GM12891 (cell line): ENCODE measurements at regions not wholly inside any gene's neighbourhood (a gene's known extent, or its start where the extent isn't known, plus 50 kb on each side); places are given as distances from the start of the nearest gene placed in this dataset.

ENCODE experiments used
- PAX5 ChIP-seq: IDR thresholded peaks from 2 replicates; pipeline ENCODE4 v1.6.1; 2011; ENCODE audit warnings: low read length, moderate library complexity, mild to moderate bottlenecking; ENCODE audit not compliant: insufficient read depth, severe bottlenecking
- POLR2A ChIP-seq: IDR thresholded peaks from 2 replicates; pipeline ENCODE4 v1.6.1; 2011; ENCODE audit warnings: low read depth, low read length, control low read depth
- POLR2AphosphoS5 ChIP-seq: IDR thresholded peaks from 2 replicates; pipeline ENCODE4 v1.6.1; 2011; ENCODE audit warnings: low read depth, low read length, control low read depth
- POU2F2 ChIP-seq: IDR thresholded peaks from 2 replicates; pipeline ENCODE4 v1.6.1; 2011; ENCODE audit warnings: low read depth, mild to moderate bottlenecking, control low read depth, low read length, moderate library complexity
- SPI1 ChIP-seq: IDR thresholded peaks from 2 replicates; pipeline ENCODE4 v1.6.1; 2011; ENCODE audit warnings: low read depth, low read length, control low read depth
- TAF1 ChIP-seq: IDR thresholded peaks from 2 replicates; pipeline ENCODE4 v1.6.1; 2011; ENCODE audit warnings: low read depth, low read length, control low read depth

DNA sequence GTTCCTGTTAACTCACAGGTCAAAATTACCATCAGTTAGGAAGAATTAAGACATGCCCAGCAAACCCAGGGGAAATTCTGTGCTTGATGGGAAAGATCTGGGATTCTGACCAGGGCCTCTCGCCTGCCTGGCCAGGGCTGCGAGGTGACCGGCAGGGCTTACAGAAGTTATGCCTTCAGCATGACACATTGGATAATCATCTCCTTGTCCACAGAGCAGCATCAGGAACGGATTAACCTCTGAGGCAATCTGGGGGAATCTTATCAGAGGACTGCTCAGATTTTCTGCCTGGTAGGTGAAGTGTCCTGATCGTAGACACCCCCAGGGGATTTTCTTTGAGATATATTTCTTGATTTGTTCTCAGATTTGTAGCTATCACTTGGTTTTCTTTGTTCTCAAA, 172.5 kb downstream of the HS3ST3A1 start:
- TF ChIP-seq POLR2AphosphoS5 (no peak), TAF1 (no peak), POLR2A (no peak), SPI1 (no peak), PAX5 (no peak), POU2F2 (no peak)
